ENCODE measurements at regions not wholly inside any gene's neighbourhood (a gene's known extent, or its start where the extent isn't known, plus 50 kb on each side); places are given as distances from the start of the nearest gene placed in this dataset.

DNA sequence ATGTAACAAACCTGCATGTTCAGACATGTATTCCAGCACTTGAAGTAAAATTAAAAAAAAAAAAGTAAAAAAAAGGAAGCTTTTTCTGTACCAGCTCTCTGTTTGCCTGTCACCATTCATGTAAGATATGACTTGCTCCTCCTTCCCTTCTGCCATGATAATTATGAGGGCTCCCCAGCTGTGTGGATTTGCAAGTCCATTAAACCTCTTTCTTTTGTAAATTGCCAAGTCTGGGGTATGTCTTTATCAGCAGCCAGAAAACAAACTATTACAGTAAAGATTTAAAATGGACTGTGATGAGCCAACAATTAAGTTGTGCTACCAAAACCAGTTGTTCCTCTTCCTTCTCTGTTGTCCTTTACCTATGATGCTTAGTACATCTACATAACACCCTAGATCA lies 619.6 kb downstream of the ARL4A start:
- TF ChIP-seq YY1 (IDR thresholded peaks at IDR 0.05; ENCODE audit: insufficient read depth, insufficient read length) (no peak), ZNF274 (IDR thresholded peaks at IDR 0.05; ENCODE audit: low read depth, low read length) (no peak)
